ENCODE measurements at regions not wholly inside any gene's neighbourhood (a gene's known extent, or its start where the extent isn't known, plus 50 kb on each side); places are given as distances from the start of the nearest gene placed in this dataset.

- DNase-seq = no peak
These were observed 74.6 kb upstream of the CDKN3 start for GRCh38 chr14:54322246-54322645.

DNA sequence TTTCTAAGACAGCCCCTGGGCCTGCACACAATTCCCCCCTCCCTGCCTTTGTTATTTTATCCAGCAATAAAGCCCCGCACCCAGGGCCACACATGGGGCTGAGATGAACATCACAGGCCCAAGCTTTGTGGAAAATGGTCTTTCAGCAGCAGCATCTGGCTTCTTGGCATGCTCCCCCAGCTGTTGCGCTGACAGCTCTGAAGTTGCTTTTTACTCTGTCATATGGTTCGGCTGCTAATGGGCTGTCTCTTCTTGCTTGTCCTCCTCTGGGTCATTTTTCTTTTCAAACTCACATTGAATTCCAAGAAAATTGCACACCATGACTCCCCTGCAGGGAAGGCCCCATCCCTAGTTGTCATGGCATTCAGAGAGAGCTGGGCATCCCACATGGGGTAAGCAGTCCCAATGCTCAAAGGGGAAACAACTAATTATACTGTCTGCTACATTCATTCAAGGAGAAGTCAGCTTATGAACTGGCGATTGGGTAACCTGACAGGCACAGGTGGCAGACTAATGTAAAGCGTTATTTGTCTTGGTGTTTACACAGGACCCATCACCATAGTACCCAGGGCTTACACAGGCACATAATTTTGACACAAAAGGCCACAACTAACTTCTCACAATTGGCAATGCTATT is 74.0 kb upstream of the CDKN3 start:
- no peak for DNase-seq

GRCh38 chr14:54325766-54326165 is 71.0 kb upstream of the CDKN3 start:
- no peak for DNase-seq

GRCh38 chr14:54329082-54329695 is 67.6 kb upstream of the CDKN3 start:
- DNase-seq = no peak

DNA sequence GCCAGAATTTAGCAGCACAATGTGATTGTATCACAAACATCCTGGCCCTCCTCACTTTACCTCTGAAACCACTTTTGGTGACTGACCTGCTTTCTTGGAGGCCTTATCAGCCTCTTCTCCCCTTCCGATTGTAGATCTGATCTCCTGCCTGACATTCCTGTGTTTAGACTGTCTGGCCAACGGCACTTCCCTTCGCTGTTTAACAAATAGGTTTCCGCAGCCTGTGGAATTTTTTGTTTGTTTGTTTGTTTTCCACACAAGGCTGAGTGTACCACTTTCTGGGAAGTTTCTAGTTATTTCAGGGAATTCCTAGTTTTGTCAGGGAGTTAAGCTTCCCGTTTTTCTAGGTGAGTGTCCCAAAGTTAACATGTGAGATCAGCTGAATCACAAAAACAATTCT is 65.9 kb upstream of the CDKN3 start:
- no peak for DNase-seq

GRCh38 chr14:54331516-54331915 is 65.3 kb upstream of the CDKN3 start:
- no peak for DNase-seq

GRCh38 chr14:54332490-54332889 is 64.3 kb upstream of the CDKN3 start:
- no peak for DNase-seq

- no peak for DNase-seq
These were observed 63.3 kb upstream of the CDKN3 start for GRCh38 chr14:54333511-54333910.

GRCh38 chr14:54335569-54336155 is 61.1 kb upstream of the CDKN3 start:
- no peak for DNase-seq

DNA sequence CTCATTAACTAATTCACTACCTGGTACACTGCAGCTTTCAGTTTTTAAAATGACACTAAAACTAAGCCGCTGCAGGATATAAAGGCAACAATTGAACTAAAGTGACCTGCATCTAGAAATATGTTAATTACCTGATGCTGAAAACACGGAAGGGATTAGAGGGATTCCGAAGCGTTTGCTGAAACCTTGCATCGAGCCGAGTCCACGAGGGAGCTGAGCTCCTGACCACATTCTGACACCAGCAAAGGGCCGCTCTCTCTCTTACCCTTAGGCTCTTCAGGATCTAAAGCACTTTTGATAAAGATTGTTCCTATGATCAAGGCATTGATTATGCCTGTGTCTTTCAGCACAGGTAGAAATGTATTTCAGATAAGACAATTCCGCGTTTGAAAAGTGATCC is 59.5 kb upstream of the CDKN3 start:
- no peak for DNase-seq

DNA sequence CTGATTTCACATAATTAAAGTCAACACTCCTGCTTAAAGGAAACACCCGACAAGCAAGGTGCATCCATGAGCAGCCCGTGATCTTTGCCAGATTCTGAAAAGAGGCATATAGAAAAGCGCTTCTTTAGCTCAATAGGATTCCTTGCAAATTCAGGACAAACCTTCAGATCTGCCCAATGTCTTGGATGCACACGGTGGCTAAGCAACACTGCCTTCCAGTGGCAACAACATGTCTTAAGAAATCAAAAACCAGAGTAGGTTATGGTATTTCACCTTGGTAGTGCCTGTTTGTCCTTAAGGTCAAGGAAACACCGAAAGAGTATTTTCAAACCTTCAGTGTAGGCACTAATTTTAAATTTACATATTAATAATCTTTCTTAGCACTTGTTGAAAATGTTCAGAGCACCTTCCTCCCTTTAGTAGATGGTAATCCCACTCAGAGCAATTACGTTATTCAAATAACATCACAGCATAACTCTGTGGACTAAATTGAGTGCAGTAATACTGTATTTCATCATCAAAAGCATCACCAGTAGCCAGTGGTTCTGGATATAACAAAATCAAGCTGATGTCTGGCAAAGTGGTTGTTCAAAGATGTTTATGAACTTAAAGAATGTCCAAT is 58.0 kb upstream of the CDKN3 start:
- DNase-seq = no peak

GRCh38 chr14:54339771-54340170 is 57.0 kb upstream of the CDKN3 start:
- DNase-seq = no peak

DNA sequence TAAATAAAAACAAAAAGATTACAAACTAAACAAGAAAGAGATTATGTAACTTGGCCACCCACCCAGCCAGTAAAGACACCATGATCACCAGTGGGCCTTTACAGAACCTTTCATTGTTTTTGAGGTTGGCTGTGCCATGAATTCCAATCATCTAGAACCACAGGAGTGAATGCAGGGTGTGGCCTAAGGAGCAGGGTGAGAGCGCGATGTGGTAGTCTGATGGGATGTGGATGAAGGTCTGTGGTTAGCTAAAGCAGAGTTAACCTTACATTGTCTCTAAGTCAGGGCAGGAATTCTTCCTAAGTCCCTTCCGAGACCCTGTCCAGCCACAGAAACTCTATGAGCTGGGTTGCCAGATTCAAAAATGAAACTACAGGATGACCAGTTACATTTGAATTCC is 54.0 kb upstream of the CDKN3 start:
- no peak for DNase-seq

- DNase-seq = no peak
These were observed 53.3 kb upstream of the CDKN3 start for GRCh38 chr14:54343272-54344121.

- no peak for DNase-seq
These were observed 52.4 kb upstream of the CDKN3 start for GRCh38 chr14:54344445-54344844.

DNA sequence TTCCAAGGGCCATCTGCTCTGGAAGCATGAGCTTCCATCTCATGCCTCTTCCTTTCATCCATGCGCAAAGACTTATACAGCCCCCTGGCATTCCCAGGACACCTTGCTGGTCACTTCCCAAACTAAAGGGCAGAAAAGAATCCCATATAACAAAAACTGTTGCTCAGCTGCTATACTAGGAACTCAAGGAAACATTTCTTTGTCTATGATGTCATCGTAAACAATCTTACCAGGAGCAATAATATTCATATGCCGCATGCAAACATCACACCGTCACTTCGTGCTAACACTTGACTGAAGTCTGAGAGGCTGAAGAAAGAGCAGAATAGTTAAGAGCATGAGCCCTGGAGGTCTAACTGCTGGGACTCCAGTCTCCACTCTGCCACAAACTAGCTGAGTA is 50.5 kb upstream of the CDKN3 start:
- DNase-seq = no peak
